Ureter (tissue), 1 donor: ENCODE measurements at regions not wholly inside any gene's neighbourhood (a gene's known extent, or its start where the extent isn't known, plus 50 kb on each side); places are given as distances from the start of the nearest gene placed in this dataset.

Experiments used
- DNase-seq: peaks from one replicate; pipeline ENCODE4 v3.0.0-alpha.2; 2020; ENCODE audit warnings: low spot score
- donor health status: DM: yes; HTN: yes; CAD: no.

- DNase-seq, result no peak
These were observed 242.1 kb downstream of the LTN1 start for GRCh38 chr21:28750565-28750964.

GRCh38 chr21:28749536-28749935 lies 243.1 kb downstream of the LTN1 start:
- DNase-seq, result no peak

GRCh38 chr21:28747464-28747863 lies 245.2 kb downstream of the LTN1 start:
- no peak for DNase-seq

GRCh38 chr21:28746166-28746565 lies 246.5 kb downstream of the LTN1 start:
- no peak for DNase-seq

- DNase-seq, result peak; percentile 87
These were observed 247.3 kb downstream of the LTN1 start for GRCh38 chr21:28745131-28746016.

- DNase-seq, result no peak
These were observed 249.0 kb downstream of the LTN1 start for GRCh38 chr21:28743723-28744122.

- no peak for DNase-seq
These were observed 250.2 kb downstream of the LTN1 start for GRCh38 chr21:28742527-28742926.

GRCh38 chr21:28740125-28740524 lies 252.6 kb downstream of the LTN1 start:
- DNase-seq, result no peak

- DNase-seq, result no peak
These were observed 253.8 kb downstream of the LTN1 start for GRCh38 chr21:28738882-28739281.

- no peak for DNase-seq
These were observed 254.3 kb downstream of the LTN1 start for GRCh38 chr21:28738420-28738704.

GRCh38 chr21:28737674-28738419 lies 254.8 kb downstream of the LTN1 start:
- no peak for DNase-seq

- no peak for DNase-seq
These were observed 258.0 kb downstream of the LTN1 start for GRCh38 chr21:28734522-28735175.

- no peak for DNase-seq
These were observed 260.9 kb downstream of the LTN1 start for GRCh38 chr21:28731700-28732321.

GRCh38 chr21:28729887-28730286 lies 262.8 kb downstream of the LTN1 start:
- DNase-seq, result no peak

- DNase-seq, result no peak
These were observed 264.9 kb downstream of the LTN1 start for GRCh38 chr21:28727809-28728208.

GRCh38 chr21:28725396-28725795 lies 267.3 kb downstream of the LTN1 start:
- no peak for DNase-seq

GRCh38 chr21:28723646-28724045 lies 269.0 kb downstream of the LTN1 start:
- no peak for DNase-seq

GRCh38 chr21:28719723-28720122 lies 273.0 kb downstream of the LTN1 start:
- DNase-seq, result no peak

GRCh38 chr21:28714777-28715464 lies 277.8 kb downstream of the LTN1 start:
- DNase-seq, result no peak

GRCh38 chr21:28712411-28712810 lies 280.3 kb downstream of the LTN1 start:
- no peak for DNase-seq

GRCh38 chr21:28705616-28706015 lies 287.1 kb downstream of the LTN1 start:
- DNase-seq, result no peak

- DNase-seq, result peak; percentile 47
These were observed 287.9 kb downstream of the LTN1 start for GRCh38 chr21:28704746-28705145.
